Esophagus muscularis mucosa (tissue), 4 donors: ENCODE measurements at regions not wholly inside any gene's neighbourhood (a gene's known extent, or its start where the extent isn't known, plus 50 kb on each side); places are given as distances from the start of the nearest gene placed in this dataset.

Source experiments
- DNase-seq: peaks from one replicate; pipeline ENCODE4 v3.0.0-alpha.2; 2017; ENCODE audit errors: extremely low spot score
- H3K27ac ChIP-seq, 4 donors: fragments of 200-600 bp; sonication (generic); replicated peaks in 1 of 4; 1 replicate in 3 of 4; 2 replicates in 1 of 4; pipeline ENCODE4 v1.5.1; 2016 to 2019; ENCODE audit warnings: mild to moderate bottlenecking in 1 of 4
- H3K27me3 ChIP-seq, 4 donors: fragments of 200-600 bp; sonication (generic); one replicate each; pipeline versions ENCODE4 v1.5.1 to v1.6.0; 2016 to 2019
- H3K36me3 ChIP-seq, 4 donors: fragments of 200-600 bp; sonication (generic); one replicate each; pipeline ENCODE4 v1.5.1; 2016 to 2019
- H3K4me1 ChIP-seq, 4 donors: fragments of 200-600 bp; sonication (generic); one replicate each; pipeline ENCODE4 v1.5.1; 2016 to 2019
- H3K4me3 ChIP-seq, 4 donors: fragments of 200-600 bp; sonication (generic); 1 replicate in 2 of 4; 2 replicates in 2 of 4; pipeline ENCODE4 v1.5.1; 2016 to 2019; ENCODE audit warnings: mild to moderate bottlenecking in 4 of 4, moderate library complexity in 1 of 4
- H3K9me3 ChIP-seq, 4 donors: fragments of 200-600 bp; sonication (generic); 1 replicate in 3 of 4; 2 replicates in 1 of 4; pipeline ENCODE4 v1.5.1; 2016 to 2019
- EP300 ChIP-seq: sonication (generic); formaldehyde crosslinking; IDR thresholded peaks from one replicate; pipeline ENCODE4 v1.6.1; 2017; ENCODE audit warnings: antibody characterized with exemption
- POLR2A ChIP-seq: fragments of 450-650 bp; IDR thresholded peaks from one replicate; pipeline ENCODE4 v1.6.1; 2017; ENCODE audit warnings: antibody characterized with exemption, moderate library complexity, mild to moderate bottlenecking, low read depth
- POLR2AphosphoS5 ChIP-seq, 2 donors: sonication (generic); formaldehyde crosslinking; IDR thresholded peaks; one replicate each; pipeline ENCODE4 v1.6.1; 2017; ENCODE audit warnings: antibody characterized with exemption in 2 of 2
- WGBS: methylation state at CpG from one replicate; pipeline ENCODE4 v1.1.5; 2018; 5-methylcytosine and 5-hydroxymethylcytosine counted together
- intact Hi-C: fragments of 100-400 bp; cut with DNase I; formaldehyde crosslinking; loops from one replicate; pipeline ENCODE4 v1.15.1; 2023
- TF ChIP-seq, protein P1 (sequence below), 3 experiments: fragments of 200-600 bp in 2 of 3; fragments of 450-650 bp in 1 of 3; sonication (generic) in 2 of 3; IDR thresholded peaks; one replicate each; pipeline ENCODE4 v1.5.1; 2017 to 2019; ENCODE audit warnings: antibody characterized with exemption in 3 of 3, mild to moderate bottlenecking in 2 of 3, moderate library complexity in 1 of 3

DNA sequence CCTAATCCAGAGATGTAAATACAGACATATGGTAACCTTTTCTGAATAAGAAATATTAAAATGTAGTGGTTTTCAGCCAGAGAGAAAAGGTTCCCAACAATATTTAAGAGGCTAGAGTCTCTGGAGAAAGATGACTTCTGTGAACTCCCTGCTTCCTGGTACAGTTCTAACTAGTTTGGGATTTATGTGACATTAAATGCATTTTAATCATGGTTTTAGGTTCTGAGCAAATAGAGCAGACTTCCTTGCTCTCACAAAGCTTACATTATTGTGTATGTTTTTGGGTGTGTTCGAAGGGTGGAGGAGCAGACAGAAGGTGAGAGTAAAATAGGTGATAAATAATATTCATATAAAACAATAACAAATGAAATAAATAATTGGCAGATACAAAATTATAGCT is 250.1 kb upstream of the LUZP2 start:
- H3K4me1 ChIP-seq, result no peaks in the 10 kb centered on the region
- no peaks in the 10 kb centered on the region for H3K36me3 ChIP-seq
- intact Hi-C loops, result no loop called here
- no peak overlapping the region for H3K4me3 ChIP-seq
- H3K27ac ChIP-seq, result no peak overlapping the region
- DNase-seq, result no peak
- TF ChIP-seq EP300 (no peak), POLR2AphosphoS5 (IDR thresholded peaks at IDR 0.05) (no peak), POLR2A (no peak)
- TF ChIP-seq, protein P1, sequence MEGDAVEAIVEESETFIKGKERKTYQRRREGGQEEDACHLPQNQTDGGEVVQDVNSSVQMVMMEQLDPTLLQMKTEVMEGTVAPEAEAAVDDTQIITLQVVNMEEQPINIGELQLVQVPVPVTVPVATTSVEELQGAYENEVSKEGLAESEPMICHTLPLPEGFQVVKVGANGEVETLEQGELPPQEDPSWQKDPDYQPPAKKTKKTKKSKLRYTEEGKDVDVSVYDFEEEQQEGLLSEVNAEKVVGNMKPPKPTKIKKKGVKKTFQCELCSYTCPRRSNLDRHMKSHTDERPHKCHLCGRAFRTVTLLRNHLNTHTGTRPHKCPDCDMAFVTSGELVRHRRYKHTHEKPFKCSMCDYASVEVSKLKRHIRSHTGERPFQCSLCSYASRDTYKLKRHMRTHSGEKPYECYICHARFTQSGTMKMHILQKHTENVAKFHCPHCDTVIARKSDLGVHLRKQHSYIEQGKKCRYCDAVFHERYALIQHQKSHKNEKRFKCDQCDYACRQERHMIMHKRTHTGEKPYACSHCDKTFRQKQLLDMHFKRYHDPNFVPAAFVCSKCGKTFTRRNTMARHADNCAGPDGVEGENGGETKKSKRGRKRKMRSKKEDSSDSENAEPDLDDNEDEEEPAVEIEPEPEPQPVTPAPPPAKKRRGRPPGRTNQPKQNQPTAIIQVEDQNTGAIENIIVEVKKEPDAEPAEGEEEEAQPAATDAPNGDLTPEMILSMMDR (IDR thresholded peaks at IDR 0.05), result no peak
- WGBS, result 93% methylated on average over 1 of the region's 1 CpG
- no peaks in the 10 kb centered on the region for H3K27me3 ChIP-seq
- H3K9me3 ChIP-seq, result no peaks in the 10 kb centered on the region

DNA sequence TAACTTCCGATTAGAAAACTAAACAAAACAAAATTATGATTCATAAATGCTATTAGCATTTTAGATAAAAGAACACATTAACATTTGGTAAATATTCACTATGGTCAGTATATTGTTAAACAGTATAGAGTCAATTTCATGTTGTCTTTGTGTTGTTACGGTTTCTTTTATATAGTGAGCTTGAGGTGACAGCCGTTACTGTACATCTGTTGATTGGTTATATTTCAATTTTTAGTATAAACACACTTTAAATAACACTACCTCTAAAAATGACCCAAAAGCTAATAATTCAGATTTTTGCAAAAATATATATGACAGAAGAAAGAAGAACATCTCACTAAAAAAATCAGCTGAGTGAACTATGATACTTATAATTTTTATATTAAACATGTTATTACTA is 249.0 kb upstream of the LUZP2 start:
- TF ChIP-seq POLR2A, result no peak
- no peak for TF ChIP-seq POLR2AphosphoS5 (IDR thresholded peaks at IDR 0.05)
- TF ChIP-seq EP300, result no peak
- TF ChIP-seq, protein P1 (IDR thresholded peaks at IDR 0.05), result no peak
- intact Hi-C loops, result no loop called here
- DNase-seq, result no peak
- Histone ChIP-seq H3K4me3 (no peak overlapping the region), H3K4me1 (no peaks in the 10 kb centered on the region), H3K27me3 (no peaks in the 10 kb centered on the region), H3K9me3 (no peaks in the 10 kb centered on the region), H3K36me3 (no peaks in the 10 kb centered on the region), H3K27ac (no peak overlapping the region)
- WGBS, result 87% methylated on average over 3 of the region's 3 CpGs

DNA sequence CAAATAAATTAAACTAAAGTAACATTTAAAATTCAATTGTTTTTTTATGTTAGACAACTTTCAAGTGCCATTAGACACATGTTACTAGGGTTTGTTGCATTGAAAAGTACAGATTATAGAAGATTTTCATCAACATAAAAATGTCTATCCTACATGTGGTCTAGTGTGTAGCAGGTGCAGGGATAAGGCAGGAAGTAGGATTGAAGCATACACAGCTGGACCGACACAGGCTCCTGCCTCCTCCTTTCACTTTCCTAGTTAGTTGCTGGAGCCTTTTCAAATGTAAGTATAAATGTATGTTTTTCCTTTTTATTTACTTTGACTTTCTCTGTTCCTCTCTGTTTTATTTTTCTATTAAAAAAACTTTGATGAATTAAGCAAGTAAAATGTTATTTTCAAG is 246.9 kb upstream of the LUZP2 start:
- WGBS, result 92% methylated on average over 1 of the region's 1 CpG
- no peaks in the 10 kb centered on the region for H3K4me1 ChIP-seq
- no peaks in the 10 kb centered on the region for H3K36me3 ChIP-seq
- no peak overlapping the region for H3K27ac ChIP-seq
- TF ChIP-seq POLR2AphosphoS5 (IDR thresholded peaks at IDR 0.05) (no peak), EP300 (no peak), POLR2A (no peak)
- TF ChIP-seq, protein P1 (IDR thresholded peaks at IDR 0.05), result no peak
- DNase-seq, result no peak
- no peaks in the 10 kb centered on the region for H3K27me3 ChIP-seq
- no peak overlapping the region for H3K4me3 ChIP-seq
- intact Hi-C loops, result no loop called here
- no peaks in the 10 kb centered on the region for H3K9me3 ChIP-seq

DNA sequence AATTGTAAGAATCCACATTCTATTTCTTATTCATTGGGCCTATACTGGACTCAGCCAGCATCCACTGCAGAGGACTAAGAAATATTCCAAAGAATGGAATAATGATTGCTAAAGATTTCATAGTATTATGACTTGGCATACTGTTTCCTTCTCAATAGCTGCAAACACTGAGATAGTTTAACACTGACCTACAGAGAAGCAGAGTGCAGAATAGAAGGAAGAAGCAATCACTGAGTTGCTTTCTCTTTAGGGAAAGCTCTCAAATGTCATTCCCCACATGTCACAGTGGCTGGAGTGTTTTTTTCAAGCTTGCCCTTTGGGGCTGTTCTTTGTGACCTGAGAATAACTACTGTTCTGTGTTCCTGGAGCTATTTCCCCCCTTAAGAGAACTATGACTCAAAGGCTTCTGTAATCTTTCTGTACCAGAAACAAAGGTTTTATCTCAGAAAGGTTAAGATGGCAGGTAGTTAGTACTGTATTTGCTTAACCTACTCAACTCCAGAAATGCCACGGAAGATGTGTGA is 243.6 kb upstream of the LUZP2 start:
- Histone ChIP-seq H3K27me3 (no peaks in the 10 kb centered on the region), H3K9me3 (no peaks in the 10 kb centered on the region), H3K27ac (no peak overlapping the region), H3K36me3 (no peaks in the 10 kb centered on the region), H3K4me1 (no peaks in the 10 kb centered on the region), H3K4me3 (no peak overlapping the region)
- 53% methylated on average over 1 of the region's 1 CpG for WGBS
- TF ChIP-seq POLR2A, result no peak
- no peak for TF ChIP-seq EP300
- intact Hi-C loops, result no loop called here
- no peak for DNase-seq

DNA sequence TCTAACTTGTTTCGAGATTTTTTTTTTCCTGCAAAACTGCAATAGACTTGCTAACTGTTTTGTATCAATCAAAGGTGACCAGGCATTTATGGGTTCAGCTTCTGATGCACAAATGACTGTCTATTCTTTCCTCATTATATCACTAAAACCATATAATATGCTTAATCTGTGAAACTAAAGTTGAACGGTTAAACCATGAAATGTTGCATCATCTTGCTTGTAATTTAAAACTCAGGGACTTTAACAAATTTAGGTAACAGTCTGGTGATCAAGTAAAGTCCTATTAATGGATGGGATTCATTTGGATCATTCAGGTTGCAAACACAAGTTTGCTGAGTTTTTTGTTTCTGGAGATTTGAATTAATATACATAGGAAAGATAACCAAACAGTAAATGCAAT is 232.0 kb upstream of the LUZP2 start:
- no peaks in the 10 kb centered on the region for H3K36me3 ChIP-seq
- intact Hi-C loops, result no loop called here
- no peak overlapping the region for H3K4me3 ChIP-seq
- no peak for DNase-seq
- WGBS, result 82% methylated on average over 2 of the region's 2 CpGs
- no peaks in the 10 kb centered on the region for H3K4me1 ChIP-seq
- H3K9me3 ChIP-seq, result no peaks in the 10 kb centered on the region
- no peak overlapping the region for H3K27ac ChIP-seq
- H3K27me3 ChIP-seq, result no peaks in the 10 kb centered on the region
- TF ChIP-seq, protein P1 (IDR thresholded peaks at IDR 0.05), result no peak
- TF ChIP-seq POLR2A (no peak), POLR2AphosphoS5 (IDR thresholded peaks at IDR 0.05) (no peak), EP300 (no peak)
